BLaER1 treated with 17β-estradiol and CSF1 and Interleukin-3, amounts not matched to agents 10 nM and 100 nM (cell line): ENCODE measurements at regions not wholly inside any gene's neighbourhood (a gene's known extent, or its start where the extent isn't known, plus 50 kb on each side); places are given as distances from the start of the nearest gene placed in this dataset.

Experiments
- H3K27ac ChIP-seq, 11 experiments: shearing (Covaris generic); formaldehyde crosslinking; 2 replicates each; pipeline ENCODE4 v1.8.1; 2022
- H3K27me3 ChIP-seq, 11 experiments: shearing (Covaris generic); formaldehyde crosslinking; 2 replicates each; pipeline ENCODE4 v1.8.1; 2022
- H3K36me3 ChIP-seq, 11 experiments: shearing (Covaris generic); formaldehyde crosslinking; 2 replicates each; pipeline ENCODE4 v1.8.1; 2022
- H3K4me1 ChIP-seq, 10 experiments: shearing (Covaris generic); formaldehyde crosslinking; 2 replicates each; pipeline ENCODE4 v1.8.1; 2022
- H3K4me2 ChIP-seq, 11 experiments: shearing (Covaris generic); formaldehyde crosslinking; 2 replicates each; pipeline ENCODE4 v1.8.1; 2022
- H3K4me3 ChIP-seq, 10 experiments: shearing (Covaris generic); formaldehyde crosslinking; 2 replicates each; pipeline ENCODE4 v1.8.1; 2022
- H3K9ac ChIP-seq, 11 experiments: shearing (Covaris generic); formaldehyde crosslinking; 2 replicates each; pipeline ENCODE4 v1.8.1; 2022
- H3K9me3 ChIP-seq, 11 experiments: shearing (Covaris generic); formaldehyde crosslinking; replicated peaks in 1 of 11; 2 replicates each; pipeline ENCODE4 v1.8.1; 2022
- H4K20me1 ChIP-seq, 11 experiments: shearing (Covaris generic); formaldehyde crosslinking; 2 replicates each; pipeline ENCODE4 v1.8.1; 2022
- Cebpa-rat ChIP-seq, 11 experiments: shearing (Covaris generic); IDR thresholded peaks; 2 replicates each; pipeline ENCODE4 v1.8.1; 2022

DNA sequence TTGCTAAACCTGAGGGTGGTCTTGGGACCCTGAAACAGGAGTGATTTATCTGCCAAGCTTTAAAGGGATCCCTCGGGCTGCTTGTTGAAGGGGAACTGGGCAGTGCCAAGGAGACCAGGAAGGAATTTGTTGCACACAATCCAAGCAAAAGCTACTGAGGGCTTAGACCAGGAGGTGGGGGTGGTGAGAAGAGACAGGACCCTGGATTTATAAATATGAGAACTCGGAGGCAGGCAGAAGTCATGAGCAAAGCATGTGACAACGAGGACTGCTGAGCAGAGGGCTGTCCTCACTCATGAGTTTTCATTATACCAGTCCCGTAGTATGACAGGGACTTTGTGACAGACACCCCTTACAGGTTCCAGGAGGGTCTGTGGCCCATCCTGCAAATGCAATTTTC, 237.3 kb downstream of the DRD1 start:
- Histone ChIP-seq H4K20me1 (no peaks in the 10 kb centered on the region), H3K36me3 (no peaks in the 10 kb centered on the region), H3K4me1 (peaks cover 0 to 11% (median 0%) of the 10 kb centered on the region in 10 experiments; a peak in 3 of 20 replicates), H3K4me2 (peak overlapping the region in 2 of 11 experiments; percentile 0 to 30; a peak in 1 of 22 replicates), H3K27me3 (no peaks in the 10 kb centered on the region), H3K9me3 (no peaks in the 10 kb centered on the region), H3K27ac (no peak overlapping the region), H3K9ac (no peak overlapping the region), H3K4me3 (no peak overlapping the region)
- no peak for TF ChIP-seq Cebpa-rat (IDR thresholded peaks at IDR 0.05)

DNA sequence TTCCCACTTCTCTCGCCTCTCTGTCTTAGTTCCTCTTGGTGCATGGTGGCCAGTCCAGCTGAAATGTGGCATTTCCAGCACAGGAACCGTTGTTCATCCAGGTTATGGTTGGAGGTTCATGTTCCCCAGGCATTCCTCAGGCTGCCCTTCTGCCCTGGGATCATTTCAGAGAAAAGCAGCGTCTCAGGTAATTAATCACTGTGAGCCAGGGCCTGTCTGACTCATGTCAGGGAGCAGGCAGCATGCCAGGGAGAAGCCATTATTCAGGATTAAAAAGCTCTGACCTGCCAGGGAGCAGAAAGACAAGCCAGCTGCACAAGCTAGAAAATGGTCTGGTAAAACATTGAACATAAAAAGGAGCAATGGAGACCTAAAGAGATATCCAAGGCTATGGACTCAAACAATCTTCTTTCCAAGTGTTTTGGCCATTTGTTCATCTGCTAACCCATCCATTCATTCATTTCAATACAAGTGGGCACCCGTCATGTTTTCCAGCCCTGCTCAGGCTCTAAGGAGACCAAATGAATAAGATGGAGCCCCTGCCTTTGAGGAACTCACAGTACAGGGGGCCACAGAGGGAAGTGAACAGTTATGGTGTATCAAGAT, 241.4 kb downstream of the DRD1 start:
- Histone ChIP-seq H3K27ac (no peak overlapping the region), H3K4me1 (peaks cover 0 to 5% (median 0%) of the 10 kb centered on the region in 10 experiments; a peak in 1 of 20 replicates), H3K27me3 (no peaks in the 10 kb centered on the region), H3K4me3 (no peak overlapping the region), H3K9me3 (no peaks in the 10 kb centered on the region), H3K4me2 (no peak overlapping the region), H3K9ac (no peak overlapping the region), H3K36me3 (no peaks in the 10 kb centered on the region), H4K20me1 (no peaks in the 10 kb centered on the region)
- no peak for TF ChIP-seq Cebpa-rat (IDR thresholded peaks at IDR 0.05)

- Histone ChIP-seq H3K27me3 (no peaks in the 10 kb centered on the region), H3K4me3 (no peak overlapping the region), H3K36me3 (no peaks in the 10 kb centered on the region), H3K27ac (no peak overlapping the region), H3K4me2 (no peak overlapping the region), H4K20me1 (no peaks in the 10 kb centered on the region), H3K4me1 (no peaks in the 10 kb centered on the region), H3K9ac (no peak overlapping the region), H3K9me3 (no peaks in the 10 kb centered on the region)
- TF ChIP-seq Cebpa-rat (IDR thresholded peaks at IDR 0.05): no peak
Observed at GRCh38 chr5:175201393-175201792, 242.6 kb downstream of the DRD1 start.

DNA sequence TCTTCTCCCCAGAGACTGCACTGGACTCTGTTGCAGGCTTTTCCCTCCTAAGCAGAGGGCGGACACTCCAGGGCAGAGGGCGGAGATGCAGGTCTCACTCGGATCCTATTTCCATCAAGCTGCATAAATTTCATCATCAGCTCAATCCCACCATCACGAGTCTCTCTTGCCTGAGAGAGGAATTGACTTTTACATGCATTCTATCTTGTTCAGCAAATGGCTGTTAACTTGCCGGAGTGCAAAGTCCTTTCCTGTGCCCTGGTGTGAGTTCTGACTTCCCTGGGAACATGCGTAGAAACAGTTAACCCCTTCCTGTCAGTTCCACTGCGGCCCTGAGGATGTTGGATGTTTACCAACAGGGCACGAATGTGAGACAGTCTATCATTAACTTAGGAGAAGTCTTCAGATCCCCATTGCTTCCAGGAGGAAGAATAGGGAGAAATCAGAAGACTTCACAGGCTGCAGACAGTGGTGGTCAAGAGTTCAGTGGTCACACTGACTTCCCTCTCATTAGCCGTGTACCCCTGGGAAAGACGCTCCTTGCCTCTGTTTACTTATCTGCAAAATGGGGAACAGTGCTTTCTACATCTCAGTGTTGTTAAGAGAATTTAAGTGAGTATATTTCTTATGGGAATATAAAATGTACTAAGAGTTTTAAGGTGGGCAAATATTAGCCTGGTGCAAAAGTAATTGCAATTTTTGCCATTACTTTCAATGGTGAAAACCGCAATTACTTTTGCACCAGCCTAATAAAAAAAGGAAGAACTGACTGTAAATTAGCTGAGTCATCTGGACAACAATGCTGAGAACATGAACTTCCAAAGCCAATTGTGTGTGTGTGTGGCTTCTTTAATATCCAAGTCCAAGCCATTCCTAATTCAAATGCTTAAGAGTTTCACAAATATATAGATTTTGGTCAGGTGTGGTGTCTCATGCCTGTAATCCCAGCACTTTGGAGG, 248.0 kb downstream of the DRD1 start:
- TF ChIP-seq Cebpa-rat (IDR thresholded peaks at IDR 0.05): no peak
- Histone ChIP-seq H4K20me1 (no peaks in the 10 kb centered on the region), H3K27ac (no peak overlapping the region), H3K27me3 (no peaks in the 10 kb centered on the region), H3K4me1 (no peaks in the 10 kb centered on the region), H3K4me2 (no peak overlapping the region), H3K9ac (no peak overlapping the region), H3K4me3 (no peak overlapping the region), H3K36me3 (no peaks in the 10 kb centered on the region), H3K9me3 (peaks cover 0 to 13% (median 7%) of the 10 kb centered on the region in 11 experiments; a peak in 15 of 22 replicates)

DNA sequence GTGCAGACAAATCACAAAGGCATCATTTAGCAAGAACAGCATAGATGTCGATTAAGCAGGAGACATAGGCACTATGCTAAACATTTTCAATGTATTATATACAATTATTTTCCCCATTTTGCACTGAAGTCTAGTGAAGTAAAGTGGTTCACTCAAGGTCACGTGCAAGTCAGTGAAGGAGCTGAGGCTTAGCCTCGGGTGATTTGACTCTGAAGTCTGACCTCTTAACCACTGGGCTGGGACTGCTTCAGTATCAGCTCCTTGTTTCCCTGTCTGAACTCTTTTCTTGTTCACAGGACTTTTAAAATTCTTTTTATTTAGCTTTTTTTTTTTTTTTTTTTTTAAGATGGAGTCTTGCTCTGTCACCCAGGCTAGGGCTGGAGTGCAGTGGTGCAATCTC, 262.7 kb downstream of the DRD1 start:
- no peaks in the 10 kb centered on the region for H3K27me3 ChIP-seq
- no peak overlapping the region for H3K9ac ChIP-seq
- no peak overlapping the region for H3K4me2 ChIP-seq
- H3K9me3 ChIP-seq: no peaks in the 10 kb centered on the region
- H3K27ac ChIP-seq: no peak overlapping the region
- H3K36me3 ChIP-seq: no peaks in the 10 kb centered on the region
- TF ChIP-seq Cebpa-rat (IDR thresholded peaks at IDR 0.05): no peak
- peaks cover 0 to 7% (median 4%) of the 10 kb centered on the region in 10 experiments; a peak in 6 of 20 replicates for H3K4me1 ChIP-seq
- H4K20me1 ChIP-seq: no peaks in the 10 kb centered on the region
- no peak overlapping the region for H3K4me3 ChIP-seq

- Histone ChIP-seq H3K4me1 (no peaks in the 10 kb centered on the region), H3K36me3 (no peaks in the 10 kb centered on the region), H3K9ac (no peak overlapping the region), H4K20me1 (no peaks in the 10 kb centered on the region), H3K9me3 (no peaks in the 10 kb centered on the region), H3K27ac (no peak overlapping the region), H3K4me3 (no peak overlapping the region), H3K27me3 (no peaks in the 10 kb centered on the region), H3K4me2 (no peak overlapping the region)
- TF ChIP-seq Cebpa-rat (IDR thresholded peaks at IDR 0.05): no peak
Observed at GRCh38 chr5:175170899-175171298, 273.1 kb downstream of the DRD1 start.

GRCh38 chr5:175168882-175169507, 275.0 kb downstream of the DRD1 start:
- Histone ChIP-seq H3K4me2 (no peak overlapping the region), H3K9ac (no peak overlapping the region), H3K9me3 (no peaks in the 10 kb centered on the region), H3K27me3 (no peaks in the 10 kb centered on the region), H3K27ac (no peak overlapping the region), H3K36me3 (no peaks in the 10 kb centered on the region), H4K20me1 (no peaks in the 10 kb centered on the region), H3K4me1 (no peaks in the 10 kb centered on the region), H3K4me3 (no peak overlapping the region)
- no peak for TF ChIP-seq Cebpa-rat (IDR thresholded peaks at IDR 0.05)

- Histone ChIP-seq H3K27me3 (no peaks in the 10 kb centered on the region), H4K20me1 (no peaks in the 10 kb centered on the region), H3K4me3 (no peak overlapping the region), H3K4me1 (peaks cover 0 to 15% (median 8%) of the 10 kb centered on the region in 10 experiments; a peak in 12 of 20 replicates), H3K9me3 (no peaks in the 10 kb centered on the region), H3K36me3 (no peaks in the 10 kb centered on the region), H3K9ac (no peak overlapping the region), H3K4me2 (no peak overlapping the region), H3K27ac (no peak overlapping the region)
- TF ChIP-seq Cebpa-rat (IDR thresholded peaks at IDR 0.05): no peak
Observed at GRCh38 chr5:175166026-175166425, 278.0 kb downstream of the DRD1 start.

GRCh38 chr5:175163586-175164275, 280.3 kb downstream of the DRD1 start:
- Histone ChIP-seq H3K27ac (no peak overlapping the region), H3K4me3 (no peak overlapping the region), H3K4me1 (peaks cover 0 to 15% (median 8%) of the 10 kb centered on the region in 10 experiments; a peak in 12 of 20 replicates), H3K4me2 (no peak overlapping the region), H3K36me3 (no peaks in the 10 kb centered on the region), H3K9ac (no peak overlapping the region), H3K9me3 (no peaks in the 10 kb centered on the region), H3K27me3 (no peaks in the 10 kb centered on the region), H4K20me1 (no peaks in the 10 kb centered on the region)
- TF ChIP-seq Cebpa-rat (IDR thresholded peaks at IDR 0.05): no peak
